Natural killer cell (primary cell): ENCODE measurements at regions not wholly inside any gene's neighbourhood (a gene's known extent, or its start where the extent isn't known, plus 50 kb on each side); places are given as distances from the start of the nearest gene placed in this dataset.

ENCODE experiments used
- ATAC-seq, 3 donors: fragments of 150-1000 bp in 2 of 3; fragments of 200-7000 bp in 1 of 3; cut with Tn5 transposase; 1 replicate in 1 of 3; 2 replicates in 2 of 3; pipeline ENCODE4 v1.10.0; 2021; ENCODE audit warnings: mild to moderate bottlenecking in 2 of 3, moderate library complexity in 2 of 3
- DNase-seq, 2 donors: peaks; one replicate each; pipeline versions ENCODE4 v3.0.0 to v3.0.0-alpha.2; 2013 to 2021; ENCODE audit warnings: mixed read lengths in 1 of 2
- H3K27ac ChIP-seq: one replicate; pipeline ENCODE4 v1.5.1; 2013; ENCODE audit warnings: mild to moderate bottlenecking, low read length
- H3K27me3 ChIP-seq: one replicate; pipeline ENCODE4 v1.6.1; 2013; ENCODE audit warnings: low read length; ENCODE audit not compliant: control insufficient read depth, insufficient read depth
- H3K36me3 ChIP-seq: one replicate; pipeline ENCODE4 v1.6.1; 2013; ENCODE audit warnings: low read length; ENCODE audit not compliant: control insufficient read depth, insufficient read depth
- H3K4me1 ChIP-seq: one replicate; pipeline ENCODE4 v1.6.1; 2013; ENCODE audit warnings: low read length; ENCODE audit not compliant: control insufficient read depth, insufficient read depth
- H3K4me3 ChIP-seq: one replicate; pipeline ENCODE4 v1.5.1; 2013; ENCODE audit warnings: low read length
- H3K9me3 ChIP-seq: one replicate; pipeline ENCODE4 v1.6.1; 2013; ENCODE audit warnings: low read length; ENCODE audit not compliant: control insufficient read depth, insufficient read depth
- H3K27ac Mint-ChIP-seq, 2 donors: one replicate each; pipeline ENCODE4 v1.8.0; 2022; ENCODE audit warnings: mild to moderate bottlenecking in 2 of 2, mixed read lengths in 2 of 2, moderate library complexity in 1 of 2
- H3K27me3 Mint-ChIP-seq, 2 donors: one replicate each; pipeline ENCODE4 v1.8.0; 2022; ENCODE audit warnings: low read depth in 2 of 2, mixed read lengths in 2 of 2
- H3K36me3 Mint-ChIP-seq: one replicate; pipeline ENCODE4 v1.8.0; 2022; ENCODE audit warnings: mixed read lengths
- H3K4me1 Mint-ChIP-seq, 2 donors: one replicate each; pipeline ENCODE4 v1.8.0; 2022; ENCODE audit warnings: mixed read lengths in 2 of 2
- H3K4me3 Mint-ChIP-seq: one replicate; pipeline ENCODE4 v1.8.0; 2022; ENCODE audit warnings: mild to moderate bottlenecking, moderate library complexity, mixed read lengths
- H3K9me3 Mint-ChIP-seq, 2 donors: one replicate each; pipeline ENCODE4 v1.8.0; 2022; ENCODE audit warnings: mixed read lengths in 2 of 2
- CTCF ChIP-seq: fragments of 200-600 bp; IDR thresholded peaks from one replicate; pipeline ENCODE4 v1.8.0; 2022; ENCODE audit warnings: antibody characterized with exemption
- WGBS: methylation state at CpG from one replicate; pipeline ENCODE4 v1.1.7; 2013; ENCODE audit warnings: missing lambda C conversion rate; ENCODE audit not compliant: insufficient coverage; 5-methylcytosine and 5-hydroxymethylcytosine counted together
- intact Hi-C: fragments of 100-400 bp; cut with micrococcal nuclease; formaldehyde crosslinking; loops from one replicate; pipeline ENCODE4 v1.14.2; 2022

GRCh38 chr13:64165826-64166225 lies 2750.2 kb upstream of the PCDH20 start:
- no peaks in the 10 kb centered on the region for H3K27me3 ChIP-seq
- no peak overlapping the region for H3K4me3 Mint-ChIP-seq
- no peak for TF ChIP-seq CTCF
- H3K27ac Mint-ChIP-seq: no peak overlapping the region
- no peak for ATAC-seq
- H3K4me1 Mint-ChIP-seq: no peaks in the 10 kb centered on the region
- DNase-seq: no peak
- H3K9me3 ChIP-seq: peaks cover 5% of the 10 kb centered on the region
- intact Hi-C loops: no loop called here
- no peaks in the 10 kb centered on the region for H3K36me3 Mint-ChIP-seq
- H3K27me3 Mint-ChIP-seq: no peaks in the 10 kb centered on the region
- no peak overlapping the region for H3K4me3 ChIP-seq
- no peak overlapping the region for H3K27ac ChIP-seq
- 85% methylated on average over 1 of the region's 1 CpG for WGBS
- no peaks in the 10 kb centered on the region for H3K36me3 ChIP-seq
- H3K9me3 Mint-ChIP-seq: peaks cover 12 to 21% of the 10 kb centered on the region in 2 donors
- H3K4me1 ChIP-seq: no peaks in the 10 kb centered on the region

- H3K4me1 ChIP-seq: no peaks in the 10 kb centered on the region
- Mint-ChIP-seq H3K4me3 (no peak overlapping the region), H3K27ac (no peak overlapping the region), H3K27me3 (no peaks in the 10 kb centered on the region), H3K36me3 (no peaks in the 10 kb centered on the region), H3K4me1 (no peaks in the 10 kb centered on the region), H3K9me3 (peaks cover 14 to 20% of the 10 kb centered on the region in 2 donors)
- intact Hi-C loops: no loop called here
- no peaks in the 10 kb centered on the region for H3K36me3 ChIP-seq
- H3K4me3 ChIP-seq: no peak overlapping the region
- peaks cover 5% of the 10 kb centered on the region for H3K9me3 ChIP-seq
- WGBS: 80% methylated on average over 4 of the region's 4 CpGs
- no peaks in the 10 kb centered on the region for H3K27me3 ChIP-seq
- no peak for DNase-seq
- no peak for TF ChIP-seq CTCF
- ATAC-seq: no peak
- no peak overlapping the region for H3K27ac ChIP-seq
These were observed 2748.8 kb upstream of the PCDH20 start for GRCh38 chr13:64164435-64164834.

- no peaks in the 10 kb centered on the region for H3K36me3 Mint-ChIP-seq
- no peak overlapping the region for H3K27ac Mint-ChIP-seq
- Histone ChIP-seq H3K4me3 (no peak overlapping the region), H3K36me3 (no peaks in the 10 kb centered on the region), H3K9me3 (peaks cover 5% of the 10 kb centered on the region), H3K4me1 (no peaks in the 10 kb centered on the region), H3K27ac (no peak overlapping the region), H3K27me3 (no peaks in the 10 kb centered on the region)
- ATAC-seq: no peak
- H3K4me1 Mint-ChIP-seq: no peaks in the 10 kb centered on the region
- H3K27me3 Mint-ChIP-seq: no peaks in the 10 kb centered on the region
- no peak for TF ChIP-seq CTCF
- H3K4me3 Mint-ChIP-seq: no peak overlapping the region
- H3K9me3 Mint-ChIP-seq: peaks cover 16% of the 10 kb centered on the region in 2 donors
- intact Hi-C loops: no loop called here
- no peak for DNase-seq
These were observed 2744.8 kb upstream of the PCDH20 start for GRCh38 chr13:64160479-64160878.

DNA sequence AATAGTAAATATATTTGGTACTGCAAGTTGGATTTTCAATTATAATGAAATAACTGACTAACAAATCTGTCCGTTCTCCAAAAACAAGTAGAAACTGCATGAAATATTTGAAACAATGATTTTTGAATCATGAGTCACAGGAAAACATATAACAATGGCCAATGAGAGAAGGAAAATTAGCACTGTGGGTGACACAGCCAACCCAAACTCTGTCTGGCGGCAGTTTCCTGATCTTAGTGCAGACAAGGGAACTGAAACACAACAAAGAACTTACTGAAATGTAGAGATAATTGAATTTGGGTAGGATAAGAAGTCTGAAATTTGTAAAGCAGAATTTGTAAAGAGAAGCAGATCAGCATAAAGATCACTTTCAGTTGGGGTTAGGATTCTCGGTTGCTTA lies 2743.3 kb upstream of the PCDH20 start:
- Histone ChIP-seq H3K4me1 (no peaks in the 10 kb centered on the region), H3K9me3 (no peaks in the 10 kb centered on the region), H3K27ac (no peak overlapping the region), H3K36me3 (no peaks in the 10 kb centered on the region), H3K4me3 (no peak overlapping the region), H3K27me3 (no peaks in the 10 kb centered on the region)
- H3K27ac Mint-ChIP-seq: no peak overlapping the region
- WGBS: 73% methylated on average over 2 of the region's 3 CpGs
- ATAC-seq (no peak), DNase-seq (no peak)
- no peaks in the 10 kb centered on the region for H3K27me3 Mint-ChIP-seq
- no peak overlapping the region for H3K4me3 Mint-ChIP-seq
- intact Hi-C loops: no loop called here
- no peaks in the 10 kb centered on the region for H3K36me3 Mint-ChIP-seq
- TF ChIP-seq CTCF: no peak
- H3K4me1 Mint-ChIP-seq: no peaks in the 10 kb centered on the region
- peaks cover 13% of the 10 kb centered on the region in 2 donors for H3K9me3 Mint-ChIP-seq
